Naive thymus-derived CD8-positive, alpha-beta T cell (primary cell): ENCODE measurements at regions not wholly inside any gene's neighbourhood (a gene's known extent, or its start where the extent isn't known, plus 50 kb on each side); places are given as distances from the start of the nearest gene placed in this dataset.

Experiments
- ATAC-seq, 2 donors: fragments of 150-1000 bp; cut with Tn5 transposase in 1 of 2; sonication (Bioruptor Pico), chemical (Tn5 transposase) in 1 of 2; 1 replicate in 1 of 2; 2 replicates in 1 of 2; pipeline ENCODE4 v1.10.0; 2021; ENCODE audit warnings: mild to moderate bottlenecking in 2 of 2, moderate library complexity in 2 of 2
- POLR2A ChIA-PET: fragments of 350-600 bp; sonication (Branson Sonifier 250); formaldehyde crosslinking; loops from one replicate; lab custom pipeline; 2021; ENCODE audit warnings: antibody characterized with exemption; lab: Charles Lee
- DNase-seq, 10 donors: peaks; one replicate each; pipeline versions ENCODE4 v3.0.0 to v3.0.0-alpha.2; 2020 to 2022
- H3K27ac Mint-ChIP-seq, 10 donors: one replicate each; pipeline ENCODE4 v1.8.0; 2020 to 2022; ENCODE audit warnings: mild to moderate bottlenecking in 10 of 10, mixed read lengths in 10 of 10, moderate library complexity in 4 of 10, inconsistent platforms in 1 of 10
- H3K27me3 Mint-ChIP-seq, 5 donors: one replicate each; pipeline ENCODE4 v1.8.0; 2021 to 2022; ENCODE audit warnings: mixed read lengths in 5 of 5
- H3K36me3 Mint-ChIP-seq, 3 donors: one replicate each; pipeline ENCODE4 v1.8.0; 2020 to 2022; ENCODE audit warnings: mixed read lengths in 3 of 3, mild to moderate bottlenecking in 2 of 3, inconsistent platforms in 1 of 3
- H3K4me1 Mint-ChIP-seq, 4 donors: one replicate each; pipeline ENCODE4 v1.8.0; 2021 to 2022; ENCODE audit warnings: mixed read lengths in 4 of 4
- H3K4me3 Mint-ChIP-seq, 10 donors: one replicate each; pipeline ENCODE4 v1.8.0; 2020 to 2022; ENCODE audit warnings: mild to moderate bottlenecking in 10 of 10, mixed read lengths in 10 of 10, moderate library complexity in 6 of 10, inconsistent platforms in 1 of 10
- H3K9me3 Mint-ChIP-seq, 9 donors: one replicate each; pipeline ENCODE4 v1.8.0; 2020 to 2022; ENCODE audit warnings: mixed read lengths in 9 of 9, mild to moderate bottlenecking in 3 of 9, inconsistent platforms in 1 of 9, moderate library complexity in 1 of 9

- H3K36me3 Mint-ChIP-seq, result no peaks in the 10 kb centered on the region
- ATAC-seq, result no peak
- POLR2A ChIA-PET, result no interaction called here
Observed at GRCh38 chr4:163865010-163865409, 370.5 kb downstream of the TMA16 start.

DNA sequence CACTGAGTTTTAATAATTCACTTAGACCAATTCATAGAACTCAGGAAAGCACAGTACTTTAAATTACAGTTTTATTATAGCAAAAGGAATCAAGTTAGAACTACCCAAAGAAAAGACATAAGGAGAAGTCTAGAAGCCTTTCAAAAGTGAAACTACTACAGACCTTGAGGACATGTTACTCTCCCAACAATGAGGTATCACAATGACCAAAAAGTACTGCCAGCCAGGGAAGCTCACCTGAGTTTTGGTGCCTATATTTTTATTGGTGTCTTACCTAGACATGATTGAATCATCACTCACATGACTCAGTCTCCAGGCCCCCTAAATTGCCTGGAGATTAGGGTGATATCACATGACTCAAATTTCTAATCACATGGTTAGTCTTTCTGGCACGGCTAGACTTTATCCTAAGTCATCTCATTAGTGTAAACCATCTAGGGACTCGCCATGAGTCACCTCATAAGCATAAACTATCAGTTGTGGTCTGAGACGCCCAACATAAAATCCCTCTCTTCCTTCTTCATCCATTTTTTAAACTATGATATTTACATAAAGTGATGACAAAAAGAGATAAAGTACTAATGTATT lies 372.3 kb downstream of the TMA16 start:
- Mint-ChIP-seq H3K27me3 (no peaks in the 10 kb centered on the region), H3K27ac (no peak overlapping the region)
- no peak for ATAC-seq

More at GRCh38 chr4:163865010-163865409, 370.5 kb downstream of the TMA16 start:
- H3K4me1 Mint-ChIP-seq, result peaks cover 0 to 2% (median 0%) of the 10 kb centered on the region in 4 donors
- no peak for DNase-seq
- H3K27ac Mint-ChIP-seq, result no peak overlapping the region
- no peak overlapping the region for H3K4me3 Mint-ChIP-seq
- H3K27me3 Mint-ChIP-seq, result peaks cover 0 to 2% (median 0%) of the 10 kb centered on the region in 5 donors
- H3K9me3 Mint-ChIP-seq, result no peaks in the 10 kb centered on the region

DNA sequence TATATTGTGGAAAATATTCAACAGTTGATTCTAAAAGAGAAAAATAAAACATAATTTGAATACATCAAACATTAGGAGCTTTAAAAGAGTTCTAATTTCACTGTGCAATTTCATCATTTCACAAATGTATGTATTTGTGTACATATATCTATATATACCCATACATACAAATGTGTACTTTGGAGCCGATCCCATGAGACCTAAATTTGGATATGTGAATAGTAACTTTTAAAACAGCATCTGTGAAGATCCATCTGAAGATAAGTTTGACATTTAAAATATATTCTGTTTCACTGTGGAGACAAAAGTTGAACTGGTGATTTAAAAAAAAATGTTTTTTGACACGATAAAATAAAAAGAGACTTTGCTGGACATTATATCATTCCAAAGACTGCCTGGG lies 374.0 kb downstream of the TMA16 start:
- ATAC-seq (no peak), DNase-seq (no peak)
- no peaks in the 10 kb centered on the region for H3K27me3 Mint-ChIP-seq
- no peak overlapping the region for H3K4me3 Mint-ChIP-seq
- peaks cover 0 to 2% (median 0%) of the 10 kb centered on the region in 4 donors for H3K4me1 Mint-ChIP-seq
- no peak overlapping the region for H3K27ac Mint-ChIP-seq
- POLR2A ChIA-PET, result no interaction called here
- H3K9me3 Mint-ChIP-seq, result no peaks in the 10 kb centered on the region
- H3K36me3 Mint-ChIP-seq, result no peaks in the 10 kb centered on the region

More for the DNA sequence above, 372.3 kb downstream of the TMA16 start:
- POLR2A ChIA-PET, result no interaction called here
- Mint-ChIP-seq H3K4me1 (peaks cover 0 to 2% (median 0%) of the 10 kb centered on the region in 4 donors), H3K9me3 (no peaks in the 10 kb centered on the region), H3K36me3 (no peaks in the 10 kb centered on the region), H3K4me3 (no peak overlapping the region)
- DNase-seq, result no peak

- Mint-ChIP-seq H3K36me3 (no peaks in the 10 kb centered on the region), H3K4me1 (peaks cover 0 to 2% (median 0%) of the 10 kb centered on the region in 4 donors), H3K27ac (no peak overlapping the region), H3K27me3 (peaks cover 0 to 2% (median 0%) of the 10 kb centered on the region in 5 donors), H3K9me3 (no peaks in the 10 kb centered on the region), H3K4me3 (no peak overlapping the region)
- no peak for DNase-seq
- no peak for ATAC-seq
- POLR2A ChIA-PET, result no interaction called here
Observed at GRCh38 chr4:163871078-163871477, 376.6 kb downstream of the TMA16 start.

GRCh38 chr4:163875327-163875726 lies 380.8 kb downstream of the TMA16 start:
- H3K9me3 Mint-ChIP-seq, result no peaks in the 10 kb centered on the region
- ATAC-seq (no peak), DNase-seq (no peak)
- peaks cover 0 to 2% (median 0%) of the 10 kb centered on the region in 5 donors for H3K27me3 Mint-ChIP-seq
- POLR2A ChIA-PET, result no interaction called here
- H3K36me3 Mint-ChIP-seq, result peaks cover 0 to 2% (median 0%) of the 10 kb centered on the region in 3 donors
- H3K4me3 Mint-ChIP-seq, result no peak overlapping the region
- H3K4me1 Mint-ChIP-seq, result no peaks in the 10 kb centered on the region
- H3K27ac Mint-ChIP-seq, result no peak overlapping the region

GRCh38 chr4:163878336-163879121 lies 384.0 kb downstream of the TMA16 start:
- Mint-ChIP-seq H3K4me3 (no peak overlapping the region), H3K4me1 (no peaks in the 10 kb centered on the region), H3K9me3 (no peaks in the 10 kb centered on the region), H3K27me3 (peaks cover 0 to 2% (median 0%) of the 10 kb centered on the region in 5 donors), H3K36me3 (peaks cover 0 to 2% (median 0%) of the 10 kb centered on the region in 3 donors), H3K27ac (no peak overlapping the region)
- POLR2A ChIA-PET, result no interaction called here
- ATAC-seq, result no peak
- DNase-seq, result no peak

DNA sequence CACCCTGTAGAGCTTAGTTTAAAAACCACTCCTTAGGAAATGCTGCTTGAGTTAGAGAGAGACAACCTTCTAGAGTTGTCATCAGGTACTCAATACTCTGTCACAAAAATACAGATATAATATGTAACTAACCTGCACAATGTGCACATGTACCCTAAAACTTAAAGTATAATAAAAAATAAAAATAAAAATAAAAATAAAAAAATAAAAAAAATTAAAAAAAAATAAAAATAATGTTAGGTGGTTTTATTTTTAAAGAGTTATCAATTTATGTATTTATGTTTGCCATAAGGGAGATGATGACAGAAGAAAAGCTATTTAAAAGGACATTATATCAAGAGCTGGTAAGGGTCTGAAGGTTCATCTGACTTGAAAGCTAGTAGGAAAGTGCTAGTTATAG lies 397.9 kb downstream of the TMA16 start:
- DNase-seq, result no peak
- ATAC-seq, result no peak
- Mint-ChIP-seq H3K27me3 (peaks cover 0 to 1% (median 0%) of the 10 kb centered on the region in 5 donors), H3K4me1 (peaks cover 12 to 32% (median 22%) of the 10 kb centered on the region in 4 donors), H3K36me3 (peaks cover 0 to 4% (median 0%) of the 10 kb centered on the region in 3 donors), H3K4me3 (no peak overlapping the region), H3K27ac (no peak overlapping the region), H3K9me3 (peaks cover 0 to 10% (median 2%) of the 10 kb centered on the region in 9 donors)
- POLR2A ChIA-PET, result no interaction called here

DNA sequence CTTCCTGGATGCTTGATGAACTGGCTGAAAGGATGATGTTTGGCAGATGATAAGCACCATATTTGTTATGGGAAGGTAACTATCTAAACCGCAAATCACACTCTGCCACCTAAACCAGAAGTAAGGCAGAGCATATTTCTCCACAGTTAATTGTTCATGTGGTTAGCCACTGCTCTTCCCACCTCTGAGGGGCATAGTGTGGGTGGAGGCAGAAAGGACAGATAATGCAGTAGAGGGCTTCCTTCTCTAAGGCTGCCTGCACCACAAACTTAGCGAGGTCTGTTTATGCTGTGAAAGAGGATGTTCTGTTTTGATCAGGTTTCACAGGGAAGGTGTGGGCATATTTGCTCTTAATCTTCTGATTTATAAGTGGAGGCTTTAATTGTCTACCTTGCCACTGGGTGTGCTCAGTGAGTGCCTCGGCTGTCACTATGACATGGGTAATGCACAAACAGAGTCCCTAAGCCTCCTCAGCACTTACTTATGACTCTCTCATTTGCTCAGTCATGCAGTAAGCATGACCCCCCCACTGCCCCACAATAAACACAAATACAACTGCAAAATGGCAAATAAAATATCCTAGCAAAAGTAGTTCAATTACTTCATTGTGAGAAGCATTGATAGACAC lies 401.0 kb downstream of the TMA16 start:
- Mint-ChIP-seq H3K4me1 (peaks cover 12 to 34% (median 22%) of the 10 kb centered on the region in 4 donors), H3K4me3 (peak overlapping the region in 8 of 10 donors; percentile 26 to 73 (median 38)), H3K27me3 (no peaks in the 10 kb centered on the region), H3K27ac (peak overlapping the region in 6 of 10 donors; percentile 31 to 91 (median 52)), H3K36me3 (peaks cover 0 to 4% (median 0%) of the 10 kb centered on the region in 3 donors), H3K9me3 (peaks cover 0 to 12% (median 6%) of the 10 kb centered on the region in 9 donors)
- peak; percentile 92 to 94 for ATAC-seq
- peak in 8 of 10 donors; percentile 10 to 82 (median 41) for DNase-seq
- POLR2A ChIA-PET, result no interaction called here

DNA sequence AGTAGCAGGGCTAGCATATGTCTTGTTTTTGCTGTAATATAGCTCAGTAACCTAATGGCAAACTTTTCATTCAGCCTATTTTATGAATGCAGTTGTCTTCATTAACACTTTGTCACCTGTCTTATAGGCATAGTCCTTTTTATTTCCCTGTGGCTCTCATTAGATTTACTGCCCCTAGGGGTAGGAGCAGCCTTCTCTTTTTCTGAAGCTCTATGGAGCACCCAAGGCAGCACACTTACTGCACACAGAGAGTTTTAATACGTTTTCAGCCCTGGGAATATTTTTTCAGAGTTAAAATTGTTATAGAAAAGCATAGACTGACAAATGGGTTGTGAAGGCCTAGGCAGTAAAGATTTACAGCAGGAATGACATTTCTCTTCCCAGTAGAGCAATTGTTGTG lies 406.8 kb downstream of the TMA16 start:
- peaks cover 4 to 14% (median 8%) of the 10 kb centered on the region in 4 donors for H3K4me1 Mint-ChIP-seq
- peaks cover 0 to 4% (median 0%) of the 10 kb centered on the region in 3 donors for H3K36me3 Mint-ChIP-seq
- H3K9me3 Mint-ChIP-seq, result peaks cover 0 to 12% (median 6%) of the 10 kb centered on the region in 9 donors
- POLR2A ChIA-PET, result no interaction called here
- H3K27me3 Mint-ChIP-seq, result peaks cover 0 to 6% (median 0%) of the 10 kb centered on the region in 5 donors
- DNase-seq (no peak), ATAC-seq (no peak)
- H3K27ac Mint-ChIP-seq, result no peak overlapping the region
- no peak overlapping the region for H3K4me3 Mint-ChIP-seq

GRCh38 chr4:163902417-163902816 lies 407.9 kb downstream of the TMA16 start:
- Mint-ChIP-seq H3K27ac (no peak overlapping the region), H3K9me3 (peaks cover 0 to 8% (median 3%) of the 10 kb centered on the region in 9 donors), H3K27me3 (peaks cover 0 to 6% (median 0%) of the 10 kb centered on the region in 5 donors), H3K36me3 (peaks cover 0 to under 1% (median 0%) of the 10 kb centered on the region in 3 donors), H3K4me1 (peaks cover 0 to 3% (median under 1%) of the 10 kb centered on the region in 4 donors), H3K4me3 (no peak overlapping the region)
- POLR2A ChIA-PET, result no interaction called here
- ATAC-seq (no peak), DNase-seq (no peak)

DNA sequence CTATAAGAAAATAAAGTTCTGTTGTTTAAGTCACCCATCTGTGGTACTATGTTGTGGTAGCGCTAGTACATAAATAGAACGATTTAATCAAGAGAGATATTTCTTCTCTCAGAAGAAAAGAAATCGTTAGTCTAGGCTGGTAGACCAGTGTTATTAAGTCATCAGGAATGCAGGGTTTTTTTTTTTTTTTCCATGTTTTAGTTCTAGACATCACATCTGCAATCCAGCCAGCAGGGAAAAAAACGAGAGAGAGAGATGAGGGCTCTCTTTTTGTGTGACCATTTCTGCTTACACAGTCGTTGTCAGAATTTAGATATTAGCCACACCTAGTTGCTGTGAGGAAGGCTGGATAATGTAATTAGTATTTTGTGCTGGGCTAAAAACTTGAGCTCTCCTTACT lies 417.4 kb downstream of the TMA16 start:
- H3K4me1 Mint-ChIP-seq, result no peaks in the 10 kb centered on the region
- peaks cover 0 to 3% (median 0%) of the 10 kb centered on the region in 9 donors for H3K9me3 Mint-ChIP-seq
- ATAC-seq (no peak), DNase-seq (no peak)
- H3K27ac Mint-ChIP-seq, result no peak overlapping the region
- H3K4me3 Mint-ChIP-seq, result no peak overlapping the region
- no peaks in the 10 kb centered on the region for H3K27me3 Mint-ChIP-seq
- no peaks in the 10 kb centered on the region for H3K36me3 Mint-ChIP-seq
- POLR2A ChIA-PET, result no interaction called here

DNA sequence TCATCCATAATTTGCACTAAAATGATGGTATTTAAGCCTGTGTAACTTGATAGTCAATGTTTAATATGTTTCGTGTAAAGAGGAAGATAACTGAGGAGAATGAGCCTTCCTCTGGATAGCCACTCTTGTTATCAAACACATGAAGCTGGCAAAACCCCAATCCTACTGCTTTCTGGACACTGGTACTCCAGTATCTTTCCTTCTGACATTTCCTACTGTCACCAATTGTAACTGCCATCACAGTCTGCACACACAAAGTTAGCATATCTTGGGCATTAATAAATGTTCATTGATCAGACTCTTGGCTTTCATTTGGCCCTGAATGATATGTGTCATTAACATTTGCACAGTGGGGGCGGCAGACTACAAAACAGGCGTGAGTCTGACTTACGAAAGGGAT lies 419.1 kb downstream of the TMA16 start:
- DNase-seq (no peak), ATAC-seq (no peak)
- Mint-ChIP-seq H3K36me3 (no peaks in the 10 kb centered on the region), H3K27me3 (no peaks in the 10 kb centered on the region), H3K4me3 (no peak overlapping the region), H3K4me1 (no peaks in the 10 kb centered on the region), H3K9me3 (peaks cover 0 to 4% (median 0%) of the 10 kb centered on the region in 9 donors), H3K27ac (no peak overlapping the region)
- POLR2A ChIA-PET, result no interaction called here

- H3K27me3 Mint-ChIP-seq, result no peaks in the 10 kb centered on the region
- DNase-seq (no peak), ATAC-seq (no peak)
- no peak overlapping the region for H3K4me3 Mint-ChIP-seq
- no peak overlapping the region for H3K27ac Mint-ChIP-seq
- H3K4me1 Mint-ChIP-seq, result no peaks in the 10 kb centered on the region
- no peaks in the 10 kb centered on the region for H3K36me3 Mint-ChIP-seq
- H3K9me3 Mint-ChIP-seq, result peaks cover 0 to 4% (median 0%) of the 10 kb centered on the region in 9 donors
- POLR2A ChIA-PET, result no interaction called here
Observed at GRCh38 chr4:163915896-163916295, 421.4 kb downstream of the TMA16 start.
